ENCODE measurements at regions not wholly inside any gene's neighbourhood (a gene's known extent, or its start where the extent isn't known, plus 50 kb on each side); places are given as distances from the start of the nearest gene placed in this dataset.

DNA sequence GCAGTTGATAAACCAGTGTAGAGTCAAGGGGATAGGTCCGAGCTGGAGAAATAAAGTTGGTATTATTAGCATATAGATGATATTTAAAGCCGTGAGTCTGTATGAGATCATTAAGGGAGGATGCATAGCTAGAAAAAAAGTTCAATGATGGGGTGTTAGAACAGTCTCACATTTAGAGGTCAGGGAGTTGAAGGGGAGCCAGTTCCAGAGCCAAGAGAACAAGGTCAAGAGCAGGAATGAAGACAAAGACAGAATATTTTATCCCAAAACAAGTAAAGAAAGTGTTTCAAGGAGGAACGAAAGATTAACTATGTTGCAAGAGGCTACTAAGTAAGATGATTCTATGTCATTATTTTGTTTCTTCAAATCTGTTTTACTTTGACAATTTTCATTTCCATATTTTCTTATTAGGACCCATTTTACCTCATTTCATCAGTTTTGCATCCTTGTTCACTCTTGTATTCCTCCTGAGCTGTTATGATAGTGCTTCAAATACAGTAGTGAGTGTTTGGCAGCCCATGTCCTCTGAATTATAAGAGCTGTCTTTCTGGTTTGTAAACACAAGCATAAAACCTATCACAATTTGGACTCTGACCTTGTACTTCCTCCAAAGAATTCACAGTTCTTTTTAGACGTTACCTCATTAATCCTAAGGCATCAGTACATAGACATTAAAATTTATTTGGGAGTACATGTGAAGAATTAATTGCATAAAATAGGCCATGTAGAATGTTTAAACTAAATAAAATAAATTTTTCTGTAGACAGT is 695.7 kb upstream of the NECTIN3 start:
- DNase-seq (ENCODE audit: extremely low read depth in 1 of 2, low read depth in 1 of 2): no peak

DNA sequence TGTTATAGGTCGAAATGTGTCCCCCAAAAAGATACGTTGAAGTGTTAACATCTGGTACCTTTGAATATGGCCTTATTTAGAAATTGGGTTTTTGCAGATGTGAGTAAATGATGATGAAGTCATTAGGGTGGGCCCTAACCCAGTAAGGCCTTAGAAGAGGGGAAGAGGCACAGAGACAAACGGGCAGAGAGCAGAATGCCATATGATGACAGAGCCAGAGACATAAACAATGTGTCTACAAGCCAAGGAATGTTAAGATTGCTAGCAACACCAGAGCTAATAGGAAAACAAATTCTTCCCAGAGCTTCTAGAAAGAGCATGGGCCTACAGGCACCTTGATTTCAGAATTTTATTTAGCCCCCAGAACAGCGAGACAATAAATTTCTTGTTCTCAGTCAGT is 693.1 kb upstream of the NECTIN3 start:
- DNase-seq (ENCODE audit: extremely low read depth in 1 of 2, low read depth in 1 of 2): no peak

- no peak for DNase-seq (ENCODE audit: extremely low read depth in 1 of 2, low read depth in 1 of 2)
These were observed 689.6 kb upstream of the NECTIN3 start for GRCh38 chr3:110381992-110382391.

DNA sequence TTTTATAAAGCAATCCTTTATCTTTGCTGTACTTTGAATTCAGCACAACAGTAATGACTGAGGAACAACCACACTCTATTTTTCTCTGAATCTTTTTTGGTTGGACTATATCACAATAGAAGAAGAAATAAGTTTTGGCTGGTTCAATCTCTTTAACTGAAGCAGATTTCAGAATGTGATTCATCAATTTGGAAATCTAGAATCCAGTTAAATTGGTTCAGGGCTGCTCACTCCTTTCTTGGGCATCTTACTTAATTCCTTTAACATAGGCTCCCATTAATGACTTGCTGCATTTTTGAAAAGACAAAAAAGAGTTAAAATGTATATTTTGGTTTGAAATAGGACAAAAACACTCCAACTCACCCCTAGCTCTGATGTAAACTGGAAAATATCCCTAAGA is 688.3 kb upstream of the NECTIN3 start:
- DNase-seq (ENCODE audit: extremely low read depth in 1 of 2, low read depth in 1 of 2): no peak

GRCh38 chr3:110384601-110385000 is 687.0 kb upstream of the NECTIN3 start:
- DNase-seq (ENCODE audit: extremely low read depth in 1 of 2, low read depth in 1 of 2): no peak

DNA sequence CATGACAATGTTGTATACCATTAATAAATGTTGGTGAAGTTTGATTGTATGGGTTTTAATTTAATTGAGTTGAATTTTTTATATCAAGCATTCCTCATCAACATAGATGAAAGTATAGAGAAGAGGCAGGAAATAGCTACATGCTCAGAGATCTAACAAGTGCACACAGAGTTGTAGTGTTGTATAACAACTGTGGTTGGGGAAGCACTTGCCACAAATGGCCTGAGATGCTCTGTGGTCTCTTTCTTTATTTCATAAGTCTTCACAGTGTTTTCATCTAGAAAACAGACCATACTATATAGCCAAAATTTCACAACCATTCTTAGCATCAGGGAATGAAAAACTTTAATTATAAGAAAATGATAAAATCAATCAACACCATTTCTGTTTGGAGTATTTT is 682.6 kb upstream of the NECTIN3 start:
- no peak for DNase-seq (ENCODE audit: extremely low read depth in 1 of 2, low read depth in 1 of 2)

GRCh38 chr3:110390372-110390771 is 681.2 kb upstream of the NECTIN3 start:
- no peak for DNase-seq (ENCODE audit: extremely low read depth in 1 of 2, low read depth in 1 of 2)

DNA sequence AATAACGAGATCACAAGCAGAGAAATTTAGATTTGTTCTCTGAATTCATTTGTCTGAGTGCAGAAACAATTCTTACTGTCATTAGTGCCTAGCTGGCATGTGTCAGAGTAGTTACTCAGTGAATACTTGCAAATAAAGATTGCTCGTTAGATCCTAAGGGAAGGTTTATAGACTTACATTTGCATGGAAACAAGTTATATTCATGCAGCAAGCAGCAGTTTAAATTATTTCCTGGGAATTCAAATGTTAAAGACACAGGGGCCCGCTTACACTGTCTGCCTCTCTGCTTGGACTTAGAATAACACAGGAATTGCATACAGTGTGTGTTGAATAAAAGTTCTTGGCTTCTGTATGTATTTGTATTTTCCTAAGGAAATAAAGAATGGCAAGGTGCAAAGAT is 680.6 kb upstream of the NECTIN3 start:
- no peak for DNase-seq (ENCODE audit: extremely low read depth in 1 of 2, low read depth in 1 of 2)

GRCh38 chr3:110391640-110392395 is 679.8 kb upstream of the NECTIN3 start:
- no peak for DNase-seq (ENCODE audit: extremely low read depth in 1 of 2, low read depth in 1 of 2)

DNA sequence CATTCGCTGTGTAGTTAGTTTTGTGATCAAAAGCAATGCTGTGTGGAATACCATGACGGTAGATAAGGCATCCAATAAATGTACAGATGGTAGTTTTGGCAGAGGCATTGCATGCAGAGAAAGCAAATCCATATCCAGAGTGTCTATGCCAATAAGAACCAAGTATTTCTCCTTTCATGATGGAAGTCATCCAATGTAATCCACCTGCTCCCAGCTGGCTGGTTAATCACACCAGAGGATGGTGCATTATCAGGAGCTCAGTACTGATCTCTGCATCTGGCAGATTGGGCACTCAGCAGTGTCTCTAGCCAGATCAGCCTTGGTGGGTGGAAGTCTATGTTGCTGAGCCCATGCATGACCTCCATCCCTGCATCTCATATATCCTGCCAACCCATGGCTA is 677.7 kb upstream of the NECTIN3 start:
- no peak for DNase-seq (ENCODE audit: extremely low read depth in 1 of 2, low read depth in 1 of 2)

- DNase-seq (ENCODE audit: extremely low read depth in 1 of 2, low read depth in 1 of 2): no peak
These were observed 674.5 kb upstream of the NECTIN3 start for GRCh38 chr3:110397115-110397514.

DNA sequence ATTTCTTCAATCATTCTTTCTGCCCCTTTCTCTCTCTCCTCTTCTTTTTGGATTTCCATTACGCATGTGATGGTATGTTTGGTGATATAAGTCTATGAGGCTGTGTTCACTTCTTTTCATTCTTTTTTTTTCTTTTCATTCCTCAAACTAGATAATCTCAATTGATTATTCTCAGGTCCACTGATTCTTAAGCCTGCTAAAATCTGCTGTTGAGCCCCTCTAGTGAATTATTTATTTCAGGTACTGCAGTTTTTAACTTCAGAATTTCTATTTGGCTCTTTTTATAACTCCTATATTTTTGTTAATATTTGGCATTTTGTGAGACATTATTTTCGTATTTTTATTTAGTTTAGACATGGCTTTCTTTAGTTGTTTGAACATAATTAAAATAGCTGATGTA is 671.3 kb upstream of the NECTIN3 start:
- no peak for DNase-seq (ENCODE audit: extremely low read depth in 1 of 2, low read depth in 1 of 2)

GRCh38 chr3:110405830-110406585 is 665.6 kb upstream of the NECTIN3 start:
- no peak for DNase-seq (ENCODE audit: extremely low read depth in 1 of 2, low read depth in 1 of 2)

GRCh38 chr3:110413266-110413665 is 658.4 kb upstream of the NECTIN3 start:
- no peak for DNase-seq (ENCODE audit: extremely low read depth in 1 of 2, low read depth in 1 of 2)

GRCh38 chr3:110413807-110414748 is 657.5 kb upstream of the NECTIN3 start:
- no peak for DNase-seq (ENCODE audit: extremely low read depth in 1 of 2, low read depth in 1 of 2)

GRCh38 chr3:110414855-110415254 is 656.8 kb upstream of the NECTIN3 start:
- DNase-seq (ENCODE audit: extremely low read depth in 1 of 2, low read depth in 1 of 2): no peak

DNA sequence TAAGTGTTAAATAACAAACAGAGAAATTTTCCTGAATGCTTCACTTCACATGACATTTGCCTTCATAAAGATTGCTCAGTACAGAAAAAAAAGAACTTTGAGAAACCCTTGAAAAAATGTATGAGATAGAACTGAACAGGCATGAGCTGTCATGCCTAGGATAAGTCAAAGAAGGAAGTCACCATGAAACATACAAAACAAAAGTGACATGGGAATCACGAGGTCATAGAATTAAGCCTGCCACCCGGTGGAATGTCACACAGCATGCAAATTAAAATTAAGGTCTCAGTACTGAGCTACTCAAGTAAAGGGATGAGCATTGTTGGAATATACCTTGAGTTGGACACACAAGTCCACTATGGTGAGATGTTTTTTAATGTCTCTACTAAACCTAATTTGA is 652.5 kb upstream of the NECTIN3 start:
- no peak for DNase-seq (ENCODE audit: extremely low read depth in 1 of 2, low read depth in 1 of 2)

DNA sequence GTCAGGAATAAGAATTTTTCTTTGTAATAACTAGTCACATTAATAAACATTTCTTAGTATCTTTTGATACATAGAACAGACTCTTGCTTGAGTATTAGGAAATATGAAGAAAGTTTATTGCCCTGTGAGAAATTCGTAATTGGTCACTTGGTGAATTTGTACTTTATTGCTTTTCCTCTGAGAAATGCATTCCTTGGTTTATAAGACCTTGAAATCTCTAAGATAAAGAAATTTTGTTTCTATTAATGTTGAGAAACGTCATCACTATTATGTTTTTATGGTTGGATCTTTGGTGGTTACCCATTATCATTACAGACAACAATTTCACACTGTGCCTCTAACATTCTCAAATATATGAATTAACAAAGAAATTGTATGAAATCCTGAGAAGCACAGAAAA is 652.0 kb upstream of the NECTIN3 start:
- DNase-seq (ENCODE audit: extremely low read depth in 1 of 2, low read depth in 1 of 2): no peak

DNA sequence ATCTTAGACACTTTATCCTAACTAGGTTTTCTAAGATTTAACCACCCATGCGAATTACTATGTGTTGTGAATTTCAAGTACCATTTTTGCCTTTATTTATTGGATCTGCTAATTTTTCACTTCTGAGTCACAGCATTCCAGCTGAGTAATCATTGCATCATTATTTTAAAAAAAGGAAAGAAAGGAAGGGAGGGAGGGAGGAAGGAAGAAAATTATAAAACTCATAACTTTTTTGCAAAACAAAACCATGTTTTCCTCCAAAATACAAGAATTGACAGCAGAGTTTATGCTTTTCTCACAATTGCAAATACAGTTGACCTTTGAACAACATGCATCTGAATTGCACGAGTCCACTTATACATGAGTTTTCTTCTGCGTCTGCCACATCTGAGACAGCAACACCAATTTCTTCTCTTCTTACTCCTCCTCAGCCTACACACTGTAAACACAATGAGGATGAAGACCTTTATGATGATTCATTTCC is 651.4 kb upstream of the NECTIN3 start:
- DNase-seq (ENCODE audit: extremely low read depth in 1 of 2, low read depth in 1 of 2): no peak

DNA sequence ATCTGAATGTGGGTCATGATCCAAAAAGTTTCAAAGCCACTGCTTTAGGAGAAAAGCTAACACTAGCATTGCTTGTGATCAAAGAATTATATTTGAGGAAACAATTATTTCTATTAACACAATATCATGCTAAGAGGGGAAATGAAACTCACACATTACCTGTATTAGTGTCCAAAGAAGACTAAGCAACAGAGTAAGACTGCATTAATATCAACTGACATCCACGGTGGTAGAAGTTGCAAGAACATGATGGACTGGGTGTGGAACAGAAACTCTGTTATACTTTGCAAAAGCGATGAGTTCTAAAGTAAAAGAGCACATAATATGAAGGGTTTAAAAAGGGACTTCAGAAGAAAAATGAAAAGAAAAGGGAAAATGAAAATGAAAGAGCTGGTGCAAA is 648.3 kb upstream of the NECTIN3 start:
- no peak for DNase-seq (ENCODE audit: extremely low read depth in 1 of 2, low read depth in 1 of 2)

Data from stimulated activated CD8-positive, alpha-beta memory T cell treated with anti-CD3 and anti-CD28 coated beads, Interleukin-7, amount 100 ng/mL, for 48 hours (primary cell).